Ureter (tissue), 1 donor: ENCODE measurements at regions not wholly inside any gene's neighbourhood (a gene's known extent, or its start where the extent isn't known, plus 50 kb on each side); places are given as distances from the start of the nearest gene placed in this dataset.

Experiments
- DNase-seq: peaks from one replicate; pipeline ENCODE4 v3.0.0-alpha.2; 2020; ENCODE audit warnings: low spot score
- donor health status: DM: yes; HTN: yes; CAD: no.

- DNase-seq, result no peak
These were observed 90.8 kb downstream of the DACT2 start for GRCh38 chr6:168228676-168229367.

- DNase-seq, result no peak
These were observed 91.7 kb downstream of the DACT2 start for GRCh38 chr6:168227840-168228239.

- DNase-seq, result no peak
These were observed 92.7 kb downstream of the DACT2 start for GRCh38 chr6:168226902-168227318.

GRCh38 chr6:168226061-168226752, 93.4 kb downstream of the DACT2 start:
- DNase-seq, result no peak

GRCh38 chr6:168225471-168225911, 94.1 kb downstream of the DACT2 start:
- no peak for DNase-seq

GRCh38 chr6:168223755-168224154, 95.8 kb downstream of the DACT2 start:
- DNase-seq, result no peak

- DNase-seq, result no peak
These were observed 96.4 kb downstream of the DACT2 start for GRCh38 chr6:168223150-168223549.

GRCh38 chr6:168222115-168223043, 97.2 kb downstream of the DACT2 start:
- DNase-seq, result no peak

- no peak for DNase-seq
These were observed 98.0 kb downstream of the DACT2 start for GRCh38 chr6:168221497-168222079.

GRCh38 chr6:168221000-168221399, 98.6 kb downstream of the DACT2 start:
- no peak for DNase-seq

- DNase-seq, result no peak
These were observed 99.8 kb downstream of the DACT2 start for GRCh38 chr6:168219804-168220203.

GRCh38 chr6:168218785-168219566, 100.6 kb downstream of the DACT2 start:
- DNase-seq, result no peak

- no peak for DNase-seq
These were observed 101.6 kb downstream of the DACT2 start for GRCh38 chr6:168217880-168218537.

- DNase-seq, result no peak
These were observed 102.2 kb downstream of the DACT2 start for GRCh38 chr6:168217216-168217879.

GRCh38 chr6:168216751-168217191, 102.8 kb downstream of the DACT2 start:
- DNase-seq, result no peak

- no peak for DNase-seq
These were observed 103.5 kb downstream of the DACT2 start for GRCh38 chr6:168216117-168216516.

GRCh38 chr6:168215121-168215808, 104.3 kb downstream of the DACT2 start:
- DNase-seq, result no peak

GRCh38 chr6:168214586-168215104, 104.9 kb downstream of the DACT2 start:
- DNase-seq, result no peak

- no peak for DNase-seq
These were observed 106.5 kb downstream of the DACT2 start for GRCh38 chr6:168213121-168213524.
